Keratinocyte (primary cell): ENCODE measurements at regions not wholly inside any gene's neighbourhood (a gene's known extent, or its start where the extent isn't known, plus 50 kb on each side); places are given as distances from the start of the nearest gene placed in this dataset.

Experiments
- CTCF ChIP-seq, 3 experiments: IDR thresholded peaks in 1 of 3; conservative IDR thresholded peaks in 1 of 3; optimal IDR thresholded peaks in 1 of 3; 2 replicates in 2 of 3; 3 replicates in 1 of 3; pipeline versions ENCODE3 to v1.5.1; 2011; ENCODE audit warnings: low read length in 3 of 3, mild to moderate bottlenecking in 3 of 3, moderate library complexity in 2 of 3, control low read depth in 1 of 3, inconsistent platforms in 1 of 3; ENCODE audit not compliant: insufficient read depth in 2 of 3; ENCODE audit errors: extremely low read depth in 1 of 3
- EZH2 ChIP-seq: IDR thresholded peaks from one replicate; pipeline ENCODE4 v1.6.1; 2012; ENCODE audit warnings: inconsistent platforms, mild to moderate bottlenecking, low read length, moderate library complexity

GRCh38 chr4:156476359-156476758 is 495.2 kb downstream of the PDGFC start:
- TF ChIP-seq CTCF (optimal IDR thresholded peaks at IDR 0.05 in 1 of 3, IDR thresholded peaks at IDR 0.05 in 1 of 3, conservative IDR thresholded peaks at IDR 0.05 in 1 of 3; ENCODE audit: extremely low read depth in 1 of 3, insufficient read depth in 2 of 3, low read length in 3 of 3) (no peak), EZH2 (no peak)
